DMS 273 treated with DMSO at 0.1 percent for 48 hours (cell line): ENCODE measurements at regions not wholly inside any gene's neighbourhood (a gene's known extent, or its start where the extent isn't known, plus 50 kb on each side); places are given as distances from the start of the nearest gene placed in this dataset.

Experiments
- DNase-seq: peaks from one replicate; lab custom pipeline; 2025; lab: John Stamatoyannopoulos, UW

GRCh38 chr16:35398180-35398579 is 1938.8 kb downstream of the TP53TG3F start:
- no peak for DNase-seq

GRCh38 chr16:35399133-35399532 is 1939.7 kb downstream of the TP53TG3F start:
- DNase-seq, result no peak

- no peak for DNase-seq
Observed at GRCh38 chr16:35404273-35404672, 1944.9 kb downstream of the TP53TG3F start.

- DNase-seq, result no peak
Observed at GRCh38 chr16:35405526-35405925, 1946.1 kb downstream of the TP53TG3F start.

GRCh38 chr16:35409503-35409902 is 1950.1 kb downstream of the TP53TG3F start:
- DNase-seq, result no peak

GRCh38 chr16:35410438-35410837 is 1951.0 kb downstream of the TP53TG3F start:
- no peak for DNase-seq

GRCh38 chr16:35411156-35411555 is 1951.7 kb downstream of the TP53TG3F start:
- DNase-seq, result no peak

DNA sequence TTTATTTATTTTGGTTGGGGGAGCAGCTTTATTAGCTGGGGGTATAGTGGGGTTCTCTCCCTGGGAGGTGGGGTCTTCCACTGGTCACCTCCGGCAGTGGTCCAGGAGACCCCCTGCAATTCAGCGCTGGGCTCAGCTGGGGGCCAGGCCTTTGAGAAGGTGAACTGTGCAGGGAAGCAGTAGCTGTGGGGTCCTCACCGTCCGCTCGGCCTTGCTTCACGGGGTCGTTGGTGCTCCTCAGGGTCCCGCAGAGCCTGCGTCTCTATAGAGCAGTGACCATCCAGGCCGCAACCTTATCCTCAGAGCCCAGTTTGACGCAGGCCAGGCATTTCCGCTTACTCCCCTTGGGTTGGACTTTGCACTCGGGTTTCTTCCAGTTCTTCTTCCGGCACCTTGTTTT is 1954.7 kb downstream of the TP53TG3F start:
- DNase-seq, result no peak

DNA sequence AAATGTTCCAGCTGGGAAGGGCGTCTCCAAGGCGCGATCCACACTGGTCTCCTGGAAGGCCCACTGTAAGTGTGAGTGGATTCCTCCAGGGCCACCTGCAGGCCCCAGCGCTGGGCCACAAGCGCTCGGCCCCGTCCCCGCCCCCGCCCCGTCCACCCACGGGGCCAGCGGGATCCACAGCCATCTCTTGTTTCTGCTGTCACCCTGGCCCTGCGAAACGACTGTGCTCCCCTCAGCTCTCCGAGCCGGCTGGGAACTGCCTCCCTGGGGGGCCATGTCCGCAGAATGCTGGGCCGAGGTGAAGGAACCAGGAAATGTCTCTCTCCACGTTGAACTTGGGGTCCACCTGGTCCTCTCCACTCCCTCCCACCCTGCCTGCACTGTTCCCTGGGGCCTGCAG is 1955.2 kb downstream of the TP53TG3F start:
- no peak for DNase-seq

DNA sequence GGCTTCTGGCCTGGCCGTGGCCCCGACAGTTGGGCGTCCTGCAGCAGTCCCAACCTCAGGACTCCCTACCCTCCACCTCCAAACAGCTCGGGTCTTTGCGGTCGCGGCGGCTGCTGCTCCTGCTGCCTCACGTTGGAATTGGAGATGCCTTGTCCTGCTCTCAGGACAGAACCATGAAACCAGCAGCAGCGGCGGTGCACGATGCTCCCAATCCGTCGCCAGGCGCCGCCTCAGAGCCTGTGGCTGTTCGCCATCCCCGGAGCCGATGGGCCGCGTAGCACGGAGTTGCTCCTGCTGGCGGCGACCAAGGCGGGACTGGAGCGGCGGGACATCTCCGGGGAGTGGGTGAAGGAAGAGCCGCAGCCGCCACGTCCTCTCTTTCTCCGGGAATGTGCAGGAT is 1965.9 kb downstream of the TP53TG3F start:
- DNase-seq, result no peak

DNA sequence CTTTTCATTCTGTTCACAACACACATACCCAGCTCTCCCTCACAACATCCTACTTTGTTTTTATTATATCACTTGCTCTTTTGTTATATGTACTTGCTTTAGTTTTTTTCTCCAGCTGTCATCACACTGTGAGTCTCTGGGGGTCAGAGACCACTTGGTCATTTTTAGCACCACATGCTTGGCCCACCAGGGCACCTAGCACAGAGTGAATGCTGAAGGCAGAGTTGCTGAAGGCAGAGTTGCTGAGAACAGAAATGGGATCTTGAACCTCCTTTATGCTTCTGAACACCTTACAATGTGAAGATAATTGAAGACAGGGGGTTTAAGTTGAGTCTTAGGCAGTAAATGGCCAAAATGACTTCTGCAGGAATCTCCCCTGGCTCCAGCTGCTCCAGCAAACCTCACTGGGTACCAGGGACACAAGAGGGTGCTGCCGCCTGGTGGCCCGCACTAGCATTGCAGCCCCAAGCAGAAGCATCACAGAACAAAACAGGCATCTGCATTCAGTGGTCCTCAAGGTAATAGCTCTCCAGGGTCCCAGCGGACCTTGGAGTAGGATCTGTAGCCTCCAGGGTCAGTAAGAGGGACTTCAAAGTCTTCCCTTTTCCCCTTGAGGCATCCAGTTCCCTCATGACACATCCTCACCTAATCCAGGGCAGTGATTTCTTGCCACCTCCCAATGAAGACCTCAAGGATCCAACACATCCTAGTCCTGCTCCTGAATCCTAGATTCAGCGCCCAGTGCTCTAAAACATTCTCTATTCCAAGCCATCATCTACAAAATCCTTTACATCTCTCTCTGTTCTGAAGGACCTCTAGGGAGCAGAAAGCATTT is 1972.6 kb downstream of the TP53TG3F start:
- no peak for DNase-seq

DNA sequence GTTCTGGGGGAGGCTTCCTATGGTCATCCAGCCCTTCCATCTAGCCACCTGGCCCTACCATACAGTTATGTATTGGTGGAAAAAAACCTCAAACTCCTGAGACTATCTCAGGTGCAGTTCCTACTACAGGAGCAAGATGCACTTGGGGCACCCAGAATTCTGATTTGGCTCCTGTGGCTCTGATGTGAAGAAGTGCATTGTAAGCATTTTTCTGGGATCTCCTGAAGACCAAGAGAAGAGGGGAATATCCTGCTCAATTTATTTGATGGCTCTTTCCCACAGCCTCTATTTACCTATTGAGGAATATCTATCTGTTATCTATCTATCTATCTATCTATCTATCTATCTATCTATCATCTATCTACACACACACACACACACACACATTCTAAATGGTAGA is 1981.5 kb downstream of the TP53TG3F start:
- DNase-seq, result no peak

DNA sequence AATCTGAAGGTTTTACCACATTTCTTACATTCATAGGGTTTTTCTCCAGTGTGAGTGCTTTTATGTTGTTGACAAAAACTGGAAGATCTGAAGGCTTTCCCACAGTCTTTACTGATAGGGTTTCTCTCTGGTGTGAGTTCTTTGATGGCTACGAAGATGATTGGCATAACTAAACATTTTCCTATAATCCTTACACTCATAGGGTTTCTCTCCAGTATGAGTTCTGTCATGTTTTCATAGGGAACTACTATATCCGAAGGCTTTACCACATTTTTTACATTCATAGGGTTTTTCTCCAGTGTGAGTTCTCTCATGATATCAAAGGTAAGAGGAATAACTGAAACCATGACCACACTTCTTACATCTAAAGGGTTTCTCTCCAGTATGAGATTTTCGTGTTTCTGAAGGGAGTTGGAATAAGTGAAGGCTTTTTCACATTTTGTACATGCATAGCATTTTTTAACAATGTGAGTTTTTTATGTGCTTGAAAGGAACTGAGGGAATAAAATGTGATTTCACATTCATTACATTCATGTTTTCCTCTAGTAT is 1987.7 kb downstream of the TP53TG3F start:
- no peak for DNase-seq

- no peak for DNase-seq
Observed at GRCh38 chr16:35449663-35450062, 1990.3 kb downstream of the TP53TG3F start.

DNA sequence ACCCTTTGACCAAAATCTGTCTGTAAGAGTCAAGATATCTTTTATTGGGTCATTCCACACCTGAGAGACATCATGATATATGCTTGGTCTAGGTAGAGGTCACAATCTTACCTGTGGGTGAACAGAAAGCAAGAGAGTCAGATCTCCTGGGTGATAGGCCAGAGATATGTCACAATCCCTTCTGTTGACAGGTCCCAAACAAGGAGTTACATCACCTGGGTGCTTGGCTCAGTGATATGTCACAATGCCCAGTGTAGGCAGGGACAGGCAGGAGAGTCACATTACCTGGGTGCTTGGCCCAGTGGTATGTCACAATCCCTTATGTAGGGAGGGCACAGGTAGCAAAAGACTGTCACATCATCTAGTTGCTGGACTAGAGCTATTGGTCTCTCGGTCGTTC is 1991.2 kb downstream of the TP53TG3F start:
- DNase-seq, result no peak

GRCh38 chr16:35452471-35452870 is 1993.1 kb downstream of the TP53TG3F start:
- no peak for DNase-seq

DNA sequence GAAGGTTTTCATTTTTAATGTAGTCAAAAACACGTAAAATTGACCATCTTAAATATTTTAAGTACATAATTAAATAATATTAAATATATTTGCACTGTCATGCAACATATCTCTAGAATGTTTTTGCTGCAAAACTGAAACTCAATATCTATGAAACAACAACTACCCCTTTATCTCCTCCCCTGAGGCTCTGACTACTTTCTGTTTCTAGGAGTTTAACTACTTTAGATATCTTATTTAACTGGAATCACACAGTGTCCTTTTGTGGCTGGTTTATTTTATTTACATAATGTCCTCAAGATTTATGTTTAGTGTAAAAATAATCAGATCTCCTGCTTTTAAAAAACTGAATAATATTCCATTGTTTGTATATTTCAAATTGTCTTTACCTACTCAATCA is 2003.9 kb downstream of the TP53TG3F start:
- no peak for DNase-seq

DNA sequence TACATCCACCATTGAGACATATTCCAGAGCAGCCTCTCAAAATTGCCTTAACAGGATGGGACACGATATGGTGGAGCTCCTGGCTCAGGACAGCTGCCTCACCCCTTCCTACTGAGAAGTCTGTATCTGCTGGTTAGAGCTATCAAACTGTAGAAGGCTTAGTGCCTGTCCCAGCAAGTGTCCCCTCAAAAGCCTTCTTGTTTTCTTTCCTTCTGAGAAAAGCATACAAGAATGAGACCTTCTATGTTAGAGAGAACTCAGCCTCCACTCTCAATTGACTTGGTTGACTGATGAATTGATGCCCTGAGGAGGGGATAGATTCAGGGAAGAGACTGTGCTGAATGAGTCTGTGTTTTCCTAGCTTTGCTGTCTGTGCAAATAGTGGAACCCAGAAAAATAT is 2020.9 kb downstream of the TP53TG3F start:
- DNase-seq, result no peak

GRCh38 chr16:35480988-35481387 is 2021.6 kb downstream of the TP53TG3F start:
- DNase-seq, result no peak

DNA sequence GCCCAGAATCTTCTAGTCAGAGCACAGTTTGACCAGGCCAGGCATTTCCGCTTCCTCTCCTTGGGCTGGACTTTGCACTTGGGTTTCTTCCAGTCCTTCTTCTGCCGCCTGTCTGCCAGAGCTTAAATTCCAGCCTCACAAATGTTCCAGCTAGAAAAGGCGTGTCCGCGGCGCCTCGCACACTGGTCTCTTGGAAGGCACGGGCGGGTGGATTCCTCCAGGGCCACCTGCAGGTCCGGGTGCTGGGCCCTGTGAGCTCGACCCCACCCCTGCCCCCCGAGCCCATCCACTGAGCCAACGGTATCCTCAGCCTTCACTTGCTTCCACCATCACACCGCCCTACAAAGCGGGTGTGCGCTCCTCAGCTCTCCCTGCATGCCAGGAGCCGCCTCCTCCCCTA is 2026.5 kb downstream of the TP53TG3F start:
- no peak for DNase-seq

GRCh38 chr16:35492225-35492624 is 2032.8 kb downstream of the TP53TG3F start:
- DNase-seq, result no peak

DNA sequence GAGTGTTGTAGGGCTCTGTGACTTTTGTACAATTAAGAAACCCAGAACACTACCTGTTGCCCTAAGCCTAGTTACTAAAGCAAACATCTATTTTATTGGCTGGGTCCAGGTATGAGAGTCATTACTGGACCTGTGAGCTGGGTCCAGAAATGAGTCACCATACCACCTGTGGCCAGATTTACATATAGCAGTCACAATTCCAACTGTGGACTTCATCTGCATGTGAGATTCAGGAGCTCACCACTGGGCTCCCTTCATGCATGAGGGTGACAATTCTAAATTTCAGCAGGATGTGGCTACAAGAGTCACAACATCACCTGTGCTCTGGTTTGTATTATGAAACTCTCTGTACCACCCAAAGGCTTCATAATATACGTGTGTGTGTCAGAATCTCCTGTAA is 2038.0 kb downstream of the TP53TG3F start:
- DNase-seq, result no peak

DNA sequence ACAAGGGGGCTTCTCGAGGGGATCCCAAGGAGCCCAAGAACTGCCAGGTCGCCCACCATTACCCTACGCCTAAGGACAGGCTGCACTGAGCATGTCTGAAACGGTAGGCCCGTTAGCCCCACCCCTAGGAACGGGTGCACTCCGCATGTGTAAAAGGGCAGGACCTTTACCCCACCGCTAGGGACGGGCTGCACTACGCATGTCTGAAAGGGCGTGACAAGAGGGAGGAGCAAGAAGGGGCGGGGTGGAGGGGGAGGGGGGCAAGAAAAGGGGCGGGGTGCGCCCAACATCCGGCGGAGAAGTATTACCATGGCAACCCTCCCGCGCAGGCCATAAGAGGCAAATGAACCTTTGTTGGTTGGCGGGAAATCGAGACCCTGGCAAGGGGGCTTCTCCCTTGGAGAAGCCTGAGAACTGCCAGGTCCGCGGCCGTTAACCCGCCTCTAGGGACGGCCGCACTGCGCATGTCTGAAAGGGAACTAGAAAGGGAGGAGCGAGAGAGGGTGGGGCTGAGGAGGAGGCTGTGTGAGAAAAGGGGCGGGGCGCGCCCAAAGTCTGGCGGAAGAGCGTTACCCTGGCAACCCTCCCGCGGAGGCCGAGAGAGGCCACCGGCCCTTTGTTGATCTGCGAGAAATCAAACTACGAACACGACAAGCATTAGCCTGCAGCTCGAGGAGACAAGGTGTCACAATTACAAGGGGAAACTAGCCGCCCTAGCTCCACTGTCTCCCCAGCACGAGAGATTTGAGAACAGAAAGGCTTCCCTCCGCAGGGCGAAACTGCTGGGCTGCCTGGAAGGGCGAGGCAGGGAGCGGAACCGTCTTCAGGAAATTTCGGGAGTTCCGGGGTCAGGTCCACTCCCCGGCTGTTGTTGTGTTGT is 2046.8 kb downstream of the TP53TG3F start:
- peak; percentile 12 for DNase-seq
